A549 (cell line): ENCODE measurements at regions not wholly inside any gene's neighbourhood (a gene's known extent, or its start where the extent isn't known, plus 50 kb on each side); places are given as distances from the start of the nearest gene placed in this dataset.

ENCODE experiments used
- ATAC-seq, 2 experiments: fragments of 200-7000 bp in 1 of 2; fragments of >200 bp in 1 of 2; cut with Nextera tagmentation in 1 of 2; cut with Tn5 transposase in 1 of 2; 3 replicates each; pipeline versions ENCODE4 v1.8.0 to v1.9.1; 2018 to 2020; ENCODE audit warnings: mild to moderate bottlenecking in 1 of 2, moderate library complexity in 1 of 2
- CTCF ChIA-PET: fragments of 300-600 bp; sonication (Branson Sonifier 250); formaldehyde crosslinking; extraction: SDS; loops from one replicate; lab custom pipeline; 2021; ENCODE audit warnings: antibody characterized with exemption, inconsistent platforms; lab: Yijun Ruan, JAX
- POLR2A ChIA-PET: fragments of 350-600 bp; formaldehyde crosslinking; extraction: SDS; loops from one replicate; lab custom pipeline; 2021; ENCODE audit warnings: antibody characterized with exemption, inconsistent platforms; lab: Yijun Ruan, JAX
- DNase-seq, 2 experiments: peaks; one replicate each; pipeline versions ENCODE4 v3.0.0 to v3.0.0-alpha.2; 2011 to 2016; ENCODE audit warnings: low read depth in 1 of 2, low spot score in 1 of 2
- FAIRE-seq: peaks from 2 replicates; lab custom pipeline; 2011; peaks lifted over from hg19 to GRCh38; lab: Jason Lieb, UNC
- H3K27ac ChIP-seq, 2 experiments: fragments of >200 bp; sonication (Bioruptor Twin); formaldehyde crosslinking; 3 replicates each; pipeline ENCODE4 v1.5.1; 2016 to 2017
- H3K4me1 ChIP-seq: fragments of >200 bp; sonication (Bioruptor Twin); formaldehyde crosslinking; 3 replicates; pipeline ENCODE4 v1.6.1; 2016
- H3K4me2 ChIP-seq: fragments of >200 bp; sonication (Bioruptor Twin); formaldehyde crosslinking; 3 replicates; pipeline ENCODE4 v1.6.1; 2016
- H3K4me3 ChIP-seq: fragments of >200 bp; sonication (Bioruptor Twin); formaldehyde crosslinking; 3 replicates; pipeline ENCODE4 v1.5.1; 2016
- H3K9me3 ChIP-seq: fragments of >200 bp; sonication (Bioruptor Twin); formaldehyde crosslinking; 3 replicates; pipeline ENCODE4 v1.6.1; 2016
- BHLHE40 ChIP-seq: IDR thresholded peaks from 2 replicates; pipeline ENCODE4 v1.6.1; 2012; ENCODE audit warnings: low read depth, low read length, inconsistent platforms
- CBX2 ChIP-seq: fragments of 200-600 bp; sonication (generic); IDR thresholded peaks from 2 replicates; pipeline ENCODE4 v1.6.1; 2016; ENCODE audit warnings: low read depth, mild to moderate bottlenecking, borderline replicate concordance
- CBX8 ChIP-seq: fragments of 200-600 bp; sonication (generic); IDR thresholded peaks from 2 replicates; pipeline ENCODE4 v1.6.1; 2016
- CHD2 ChIP-seq: fragments of 150-350 bp; IDR thresholded peaks from 2 replicates; pipeline ENCODE4 v1.6.1; 2014; ENCODE audit warnings: low read length; ENCODE audit not compliant: partially characterized antibody
- CHD4 ChIP-seq: fragments of 200-600 bp; sonication (generic); IDR thresholded peaks from 2 replicates; pipeline ENCODE4 v1.6.1; 2016; ENCODE audit warnings: antibody characterized with exemption, mild to moderate bottlenecking, borderline replicate concordance
- FOSL2 ChIP-seq, 2 experiments: fragments of 450-650 bp in 1 of 2; fragments of >200 bp in 1 of 2; sonication (Bioruptor Twin) in 1 of 2; formaldehyde crosslinking; IDR thresholded peaks; 2 replicates each; pipeline versions ENCODE4 v1.5.0 to v1.6.1; 2016 to 2020; ENCODE audit warnings: mild to moderate bottlenecking in 1 of 2, moderate library complexity in 1 of 2
- HDAC2 ChIP-seq: fragments of 200-600 bp; sonication (generic); IDR thresholded peaks from 2 replicates; pipeline ENCODE4 v1.6.1; 2016
- HEYL ChIP-seq: fragments of 250-450 bp; sonication (Bioruptor Pico); IDR thresholded peaks from 2 replicates; pipeline ENCODE4 v1.8.0; 2021; ENCODE audit warnings: mild to moderate bottlenecking, moderate library complexity
- HOXB13 ChIP-seq: fragments of 250-450 bp; sonication (Bioruptor Pico); IDR thresholded peaks from 2 replicates; pipeline ENCODE4 v1.5.0; 2020; ENCODE audit warnings: low read depth, mild to moderate bottlenecking, moderate library complexity
- HOXB5 ChIP-seq: fragments of 250-450 bp; sonication (Bioruptor Pico); IDR thresholded peaks from 2 replicates; pipeline ENCODE4 v1.5.0; 2020; ENCODE audit warnings: mild to moderate bottlenecking, moderate library complexity
- JUN ChIP-seq, 2 experiments: fragments of >200 bp; sonication (Bioruptor Twin); formaldehyde crosslinking; IDR thresholded peaks; 2 replicates in 1 of 2; 3 replicates in 1 of 2; pipeline ENCODE4 v1.6.1; 2016 to 2017
- KDM1A ChIP-seq: fragments of 200-600 bp; sonication (generic); IDR thresholded peaks from 2 replicates; pipeline ENCODE4 v1.6.1; 2016; ENCODE audit warnings: low read depth, mild to moderate bottlenecking
- MYC ChIP-seq: IDR thresholded peaks from 2 replicates; pipeline ENCODE4 v1.6.1; 2012; ENCODE audit warnings: mild to moderate bottlenecking, inconsistent platforms, low read length, improper control_type of control experiment, borderline replicate concordance
- PBX3 ChIP-seq: IDR thresholded peaks from 2 replicates; pipeline ENCODE4 v1.6.1; 2012
- POLR2AphosphoS2 ChIP-seq: conservative IDR thresholded peaks from 2 replicates; pipeline ENCODE4 v1.6.1; 2012; ENCODE audit warnings: low read length, improper control_type of control experiment, inconsistent platforms
- RAD21 ChIP-seq, 2 experiments: fragments of >200 bp in 1 of 2; sonication (Bioruptor Twin) in 1 of 2; formaldehyde crosslinking in 1 of 2; IDR thresholded peaks in 1 of 2; conservative IDR thresholded peaks in 1 of 2; 2 replicates in 1 of 2; 3 replicates in 1 of 2; pipeline ENCODE4 v1.6.1; 2012 to 2018; ENCODE audit warnings: inconsistent platforms in 1 of 2
- RARB ChIP-seq: fragments of 250-450 bp; sonication (Bioruptor Pico); IDR thresholded peaks from 2 replicates; pipeline ENCODE4 v1.8.0; 2021; ENCODE audit warnings: mild to moderate bottlenecking, moderate library complexity
- RFX5 ChIP-seq: fragments of 450-650 bp; IDR thresholded peaks from 2 replicates; pipeline ENCODE4 v1.7.1; 2014; ENCODE audit warnings: antibody characterized with exemption, mild to moderate bottlenecking, moderate library complexity
- RNF2 ChIP-seq: fragments of 200-600 bp; sonication (generic); IDR thresholded peaks from 2 replicates; pipeline ENCODE4 v1.6.1; 2016; ENCODE audit warnings: low read depth, mild to moderate bottlenecking, antibody characterized with exemption, moderate library complexity, borderline replicate concordance
- SMC3 ChIP-seq: fragments of >200 bp; sonication (Bioruptor Twin); formaldehyde crosslinking; IDR thresholded peaks from 3 replicates; pipeline ENCODE4 v1.6.1; 2018; ENCODE audit warnings: inconsistent platforms
- TFCP2L1 ChIP-seq: fragments of 250-450 bp; sonication (Bioruptor Pico); IDR thresholded peaks from 2 replicates; pipeline ENCODE4 v1.5.0; 2021; ENCODE audit warnings: mild to moderate bottlenecking
- ZSCAN20 ChIP-seq: fragments of 250-450 bp; sonication (Bioruptor Pico); IDR thresholded peaks from 2 replicates; pipeline ENCODE4 v1.8.0; 2022; ENCODE audit warnings: mild to moderate bottlenecking, moderate library complexity
- WGBS: methylation state at CpG from one replicate; pipeline ENCODE4 v1.1.6; 2017; ENCODE audit errors: missing lambda C conversion rate; 5-methylcytosine and 5-hydroxymethylcytosine counted together
- TF ChIP-seq, protein P1 (sequence below): fragments of 450-650 bp; IDR thresholded peaks from 2 replicates; pipeline ENCODE4 v1.6.1; 2014; ENCODE audit warnings: antibody characterized with exemption
- TF ChIP-seq, protein P2 (sequence below): IDR thresholded peaks from 2 replicates; pipeline ENCODE4 v1.6.1; 2012
- TF ChIP-seq, protein P3 (sequence below): fragments of 150-350 bp; IDR thresholded peaks from 2 replicates; pipeline ENCODE4 v1.6.1; 2014; ENCODE audit warnings: low read depth, mild to moderate bottlenecking, low read length
- TF ChIP-seq, protein P4 (sequence below): IDR thresholded peaks from 2 replicates; pipeline ENCODE4 v1.6.1; 2012; ENCODE audit warnings: low read depth, borderline replicate concordance

DNA sequence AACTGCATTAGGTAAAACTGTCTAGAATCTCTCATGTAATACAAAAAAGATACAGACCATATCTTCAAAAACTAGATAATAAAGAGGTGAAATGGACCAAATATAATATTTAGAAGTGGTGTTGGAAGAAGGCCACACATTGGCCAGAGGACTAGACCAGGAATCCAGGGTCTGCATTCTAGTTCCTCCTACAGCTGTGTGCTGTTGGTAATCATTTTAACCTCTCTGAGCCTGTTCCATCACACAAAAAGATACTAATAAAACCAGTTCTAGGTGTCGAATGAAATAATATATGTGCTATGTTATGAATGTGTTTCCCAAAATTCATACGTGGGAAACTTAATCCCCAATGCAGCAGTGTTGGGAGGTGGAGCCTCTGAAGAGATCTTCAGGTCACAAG lies 111.6 kb upstream of the RREB1 start:
- H3K4me3 ChIP-seq = no peak overlapping the region
- WGBS = 31% methylated on average over 2 of the region's 2 CpGs
- no peak for ATAC-seq

GRCh38 chr6:6997263-6998193 lies 110.2 kb upstream of the RREB1 start:
- FAIRE-seq (no peak), DNase-seq (no peak), ATAC-seq (no peak)
- Histone ChIP-seq H3K4me3 (no peak overlapping the region), H3K4me2 (no peak overlapping the region), H3K27ac (no peak overlapping the region)
- TF ChIP-seq, protein P1, sequence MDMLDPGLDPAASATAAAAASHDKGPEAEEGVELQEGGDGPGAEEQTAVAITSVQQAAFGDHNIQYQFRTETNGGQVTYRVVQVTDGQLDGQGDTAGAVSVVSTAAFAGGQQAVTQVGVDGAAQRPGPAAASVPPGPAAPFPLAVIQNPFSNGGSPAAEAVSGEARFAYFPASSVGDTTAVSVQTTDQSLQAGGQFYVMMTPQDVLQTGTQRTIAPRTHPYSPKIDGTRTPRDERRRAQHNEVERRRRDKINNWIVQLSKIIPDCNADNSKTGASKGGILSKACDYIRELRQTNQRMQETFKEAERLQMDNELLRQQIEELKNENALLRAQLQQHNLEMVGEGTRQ = no peak
- TF ChIP-seq KDM1A (no peak), CBX8 (no peak), CBX2 (no peak), ZSCAN20 (no peak), BHLHE40 (no peak), HEYL (no peak), CHD4 (no peak), MYC (no peak), RARB (no peak), RNF2 (no peak), FOSL2 (IDR thresholded peaks at IDR 0.05) (no peak), FOSL2 (CRISPR knock-in tag; IDR thresholded peaks at IDR 0.05) (no peak), CHD2 (no peak), TFCP2L1 (CRISPR knock-in tag) (no peak), HDAC2 (no peak), SMC3 (no peak), POLR2AphosphoS2 (no peak), PBX3 (no peak)
- TF ChIP-seq, protein P2, sequence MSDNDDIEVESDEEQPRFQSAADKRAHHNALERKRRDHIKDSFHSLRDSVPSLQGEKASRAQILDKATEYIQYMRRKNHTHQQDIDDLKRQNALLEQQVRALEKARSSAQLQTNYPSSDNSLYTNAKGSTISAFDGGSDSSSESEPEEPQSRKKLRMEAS = no peak
- TF ChIP-seq, all 56 proteins: peak for 0
- POLR2A ChIA-PET = no interaction called here
- CTCF ChIA-PET = no interaction called here
- H3K4me1 ChIP-seq = no peaks in the 10 kb centered on the region
- 82% methylated on average over 11 of the region's 11 CpGs for WGBS
- no peaks in the 10 kb centered on the region for H3K9me3 ChIP-seq

More for the DNA sequence above, 111.6 kb upstream of the RREB1 start:
- ChIA-PET POLR2A (no interaction called here), CTCF (interaction anchor here (1.2 kb wide), 1 partner anchor 619 kb away, joined by 3 read pairs; no protein-coding TSS in a partner anchor)
- Histone ChIP-seq H3K27ac (no peak overlapping the region), H3K4me1 (no peaks in the 10 kb centered on the region), H3K9me3 (no peaks in the 10 kb centered on the region), H3K4me2 (no peak overlapping the region)
- TF ChIP-seq CHD4 (no peak), SMC3 (no peak), HOXB5 (CRISPR knock-in tag) (no peak), JUN (IDR thresholded peaks at IDR 0.05) (no peak), RAD21 (conservative IDR thresholded peaks at IDR 0.05 in 1 of 2, IDR thresholded peaks at IDR 0.05 in 1 of 2) (no peak), HOXB13 (CRISPR knock-in tag) (no peak), RFX5 (no peak)
- TF ChIP-seq, protein P3, sequence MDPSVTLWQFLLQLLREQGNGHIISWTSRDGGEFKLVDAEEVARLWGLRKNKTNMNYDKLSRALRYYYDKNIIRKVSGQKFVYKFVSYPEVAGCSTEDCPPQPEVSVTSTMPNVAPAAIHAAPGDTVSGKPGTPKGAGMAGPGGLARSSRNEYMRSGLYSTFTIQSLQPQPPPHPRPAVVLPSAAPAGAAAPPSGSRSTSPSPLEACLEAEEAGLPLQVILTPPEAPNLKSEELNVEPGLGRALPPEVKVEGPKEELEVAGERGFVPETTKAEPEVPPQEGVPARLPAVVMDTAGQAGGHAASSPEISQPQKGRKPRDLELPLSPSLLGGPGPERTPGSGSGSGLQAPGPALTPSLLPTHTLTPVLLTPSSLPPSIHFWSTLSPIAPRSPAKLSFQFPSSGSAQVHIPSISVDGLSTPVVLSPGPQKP = no peak
- TF ChIP-seq, protein P4, sequence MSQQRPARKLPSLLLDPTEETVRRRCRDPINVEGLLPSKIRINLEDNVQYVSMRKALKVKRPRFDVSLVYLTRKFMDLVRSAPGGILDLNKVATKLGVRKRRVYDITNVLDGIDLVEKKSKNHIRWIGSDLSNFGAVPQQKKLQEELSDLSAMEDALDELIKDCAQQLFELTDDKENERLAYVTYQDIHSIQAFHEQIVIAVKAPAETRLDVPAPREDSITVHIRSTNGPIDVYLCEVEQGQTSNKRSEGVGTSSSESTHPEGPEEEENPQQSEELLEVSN = no peak
- FAIRE-seq (no peak), DNase-seq (no peak)
